ENCODE measurements at regions not wholly inside any gene's neighbourhood (a gene's known extent, or its start where the extent isn't known, plus 50 kb on each side); places are given as distances from the start of the nearest gene placed in this dataset.
"Not testable (repeated sequence)": the region's sequence is repeated elsewhere in the genome, so short reads cannot be mapped to it uniquely, and the experiment has no call there.

- no peak for DNase-seq
Measured at GRCh38 chr15:26017665-26018064, 154.5 kb upstream of the ATP10A start.

- DNase-seq: no peak
Measured at GRCh38 chr15:26015516-26016075, 152.5 kb upstream of the ATP10A start.

DNA sequence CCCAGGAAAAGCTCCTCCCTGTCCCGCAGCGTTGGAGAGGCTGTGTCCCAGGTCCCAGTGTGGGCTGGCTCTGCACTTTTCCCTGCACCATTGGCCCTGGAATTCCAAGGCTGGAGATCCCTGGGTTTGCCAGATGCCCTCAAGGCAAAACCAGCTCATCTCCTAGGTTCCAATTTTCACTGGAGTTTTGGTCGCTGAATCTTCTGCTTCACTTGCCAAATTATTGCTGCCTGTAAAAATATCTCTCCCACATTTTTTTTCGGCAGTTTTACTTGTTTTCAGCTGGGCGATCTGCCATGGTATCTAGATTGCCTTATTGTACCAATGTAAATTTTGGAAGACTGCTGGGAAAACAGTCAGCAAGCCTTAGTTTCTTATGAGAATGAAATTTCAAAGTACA lies 150.9 kb upstream of the ATP10A start:
- DNase-seq: no peak

DNA sequence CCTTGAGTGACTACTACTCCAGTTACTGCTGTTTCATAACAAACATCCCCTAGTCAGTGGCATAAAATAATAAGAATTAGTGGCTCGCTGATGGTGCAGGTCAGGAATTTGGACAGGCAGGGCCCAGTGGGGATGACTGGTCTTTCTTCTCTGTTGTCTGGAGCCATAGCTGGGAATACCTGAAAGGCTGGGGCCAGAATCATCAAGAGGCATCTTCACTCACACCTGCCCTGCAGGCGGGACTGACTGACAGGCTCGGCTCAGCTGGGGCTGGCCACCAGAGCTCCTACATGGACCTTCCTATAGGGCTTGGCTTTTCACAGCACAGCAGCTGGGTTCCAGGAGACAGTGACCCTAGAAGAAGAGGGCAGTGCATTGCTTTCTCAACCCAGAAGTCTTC lies 148.8 kb upstream of the ATP10A start:
- no peak for DNase-seq

DNA sequence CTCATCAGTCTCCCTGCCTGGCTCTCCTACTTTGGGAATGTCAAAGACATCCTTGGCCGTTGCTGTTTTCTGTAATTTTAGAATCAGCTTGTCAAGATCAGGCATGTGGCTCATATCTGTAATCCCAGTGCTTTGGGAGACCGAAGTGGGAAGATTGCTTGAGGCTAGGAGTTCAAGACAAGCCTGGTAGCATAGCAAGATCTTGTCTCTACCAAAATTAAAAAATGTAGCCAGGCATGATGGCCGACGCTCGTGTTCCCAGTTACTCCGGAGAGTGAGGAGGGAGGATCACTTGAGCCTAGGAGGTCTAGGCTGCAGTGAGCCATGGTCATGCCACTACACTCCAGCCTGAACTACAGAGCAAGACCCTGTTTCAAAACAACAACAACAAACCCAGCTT lies 144.0 kb upstream of the ATP10A start:
- no peak for DNase-seq

DNA sequence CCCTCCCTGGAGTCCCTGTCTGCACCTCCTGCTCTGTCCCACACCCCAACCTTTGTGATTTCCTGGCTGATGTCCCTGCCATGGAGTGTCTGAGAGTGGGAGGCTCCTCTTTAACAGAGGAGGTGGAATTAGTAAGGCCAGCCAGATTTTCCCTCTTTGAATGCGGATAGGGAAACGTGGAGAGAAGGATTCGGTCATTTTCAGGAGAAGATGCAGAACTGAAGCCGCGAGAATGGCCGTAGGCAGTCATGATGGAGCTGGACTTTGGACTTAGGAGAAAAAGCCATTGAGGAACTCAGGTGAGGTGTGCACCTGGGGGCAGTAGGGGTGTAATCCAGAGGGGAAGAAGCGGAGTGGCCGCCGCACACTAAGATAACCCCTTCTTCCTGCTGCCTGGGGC lies 138.1 kb upstream of the ATP10A start:
- no peak for DNase-seq

DNA sequence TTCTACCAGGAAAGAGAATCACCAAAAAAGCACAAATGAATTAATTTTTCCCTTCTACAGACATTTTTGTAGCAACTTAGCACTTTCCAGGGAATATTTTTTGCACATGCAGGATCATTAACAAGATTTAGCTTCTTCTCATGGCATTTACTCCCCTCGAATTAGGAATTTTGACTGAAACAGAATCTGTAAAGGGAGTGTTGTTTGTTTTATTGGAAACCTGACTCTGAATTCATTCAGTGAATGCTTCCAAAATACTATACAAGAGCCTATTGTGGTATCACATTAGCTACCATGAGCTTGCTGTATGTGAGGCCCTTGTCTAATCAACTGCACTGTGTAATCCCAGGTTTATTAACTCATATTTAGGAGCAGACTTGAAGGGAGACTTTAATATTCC lies 130.4 kb upstream of the ATP10A start:
- no peak for DNase-seq

DNA sequence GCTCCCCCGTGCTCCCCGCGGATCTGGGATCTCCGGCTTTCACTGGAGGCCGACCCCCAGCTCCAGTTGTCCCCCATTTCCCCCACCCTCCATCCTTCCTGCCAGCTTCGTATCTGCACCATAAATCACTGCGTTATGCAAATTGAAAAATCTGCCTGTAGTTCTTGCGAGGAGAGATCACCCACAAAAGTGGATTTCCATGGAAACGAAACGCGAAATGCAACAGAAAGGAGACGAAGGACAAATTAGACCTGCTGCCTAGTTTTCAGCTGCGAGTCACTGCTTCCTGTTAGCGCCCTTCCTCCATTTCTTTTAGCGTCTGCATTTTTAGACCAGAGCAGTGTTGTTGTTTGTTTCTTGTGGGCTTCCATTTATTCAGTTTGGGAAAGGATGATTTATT lies 127.1 kb upstream of the ATP10A start:
- DNase-seq: no peak

DNA sequence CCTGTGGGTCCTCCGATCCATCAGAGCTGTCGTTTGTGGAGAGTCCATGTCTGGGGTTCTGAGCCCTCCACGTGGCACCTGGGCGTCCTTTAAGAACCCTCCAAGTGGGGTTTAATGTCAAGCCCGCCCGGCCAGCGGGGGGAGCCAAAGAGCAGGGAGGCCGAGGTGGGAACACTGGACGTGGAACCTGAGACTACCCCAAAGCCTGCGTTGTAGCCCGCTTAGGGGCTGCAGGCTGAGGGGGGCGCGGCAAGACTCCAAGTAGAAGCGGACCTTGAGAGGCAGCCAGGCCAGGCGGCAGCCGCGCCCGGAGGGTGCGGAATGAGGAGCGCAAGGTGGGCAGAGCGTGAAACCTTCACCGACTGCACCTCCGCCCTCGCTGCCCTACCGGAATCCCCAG lies 126.2 kb upstream of the ATP10A start:
- peak; percentile 17 to 28 for DNase-seq

DNA sequence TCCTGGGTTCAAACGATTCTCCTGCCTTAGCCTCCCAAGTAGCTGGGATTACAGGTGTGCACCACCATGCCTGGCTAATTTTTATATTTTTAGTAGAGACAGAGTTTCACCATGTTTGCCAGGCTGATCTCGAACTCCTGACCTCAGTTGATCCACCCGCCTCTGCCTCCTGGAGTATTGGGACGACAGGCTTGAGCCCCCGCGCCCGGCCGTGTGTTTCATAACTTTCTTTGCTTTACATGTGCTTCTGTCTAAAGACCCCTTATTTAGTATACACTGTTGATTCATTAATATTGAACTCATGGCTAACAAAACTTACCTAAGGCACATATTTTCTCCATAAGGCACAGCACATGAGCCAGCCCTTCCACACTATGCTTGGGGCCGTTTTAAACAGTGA lies 125.6 kb upstream of the ATP10A start:
- not testable (repeated sequence) for DNase-seq

- DNase-seq: no peak
Measured at GRCh38 chr15:25987638-25988037, 124.5 kb upstream of the ATP10A start.

- DNase-seq: no peak
Measured at GRCh38 chr15:25985165-25985564, 122.0 kb upstream of the ATP10A start.

DNA sequence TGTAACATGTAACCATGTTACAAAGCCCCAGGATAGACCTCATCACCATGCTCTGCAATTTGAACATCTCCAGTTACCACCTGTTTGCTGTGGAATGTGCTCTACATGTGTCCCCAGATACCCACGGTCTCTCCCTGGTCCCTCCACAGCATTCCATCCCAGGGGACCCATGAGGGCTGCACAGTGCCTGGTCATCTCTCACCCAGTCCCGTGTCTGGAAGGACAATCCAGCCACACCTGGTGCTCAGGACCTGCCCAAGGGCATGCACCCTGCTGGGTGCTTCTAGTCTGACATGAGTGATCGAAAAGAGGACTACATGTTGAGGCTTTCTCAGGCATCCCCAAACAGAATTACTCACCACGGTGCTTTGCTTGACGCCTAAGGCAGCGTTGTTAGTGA lies 119.6 kb upstream of the ATP10A start:
- no peak for DNase-seq

DNA sequence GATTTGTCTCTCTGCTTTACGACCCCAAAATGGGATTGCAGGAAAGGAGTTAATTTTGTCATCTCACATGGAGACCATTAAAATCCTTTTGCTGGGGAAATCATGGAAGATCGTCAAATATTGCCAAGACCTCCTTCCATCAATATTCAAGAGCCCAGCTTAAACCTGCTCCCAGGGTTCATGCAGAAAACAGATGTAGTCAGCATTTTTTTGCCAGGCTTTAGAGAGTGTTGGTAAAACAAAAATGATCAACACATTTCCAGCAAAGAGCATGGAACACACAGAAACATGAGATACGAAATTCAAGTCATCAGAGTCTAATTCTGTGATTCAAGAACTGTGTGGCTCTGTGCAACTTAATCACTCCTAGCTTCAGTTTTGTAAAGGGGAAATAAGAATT lies 118.0 kb upstream of the ATP10A start:
- no peak for DNase-seq

DNA sequence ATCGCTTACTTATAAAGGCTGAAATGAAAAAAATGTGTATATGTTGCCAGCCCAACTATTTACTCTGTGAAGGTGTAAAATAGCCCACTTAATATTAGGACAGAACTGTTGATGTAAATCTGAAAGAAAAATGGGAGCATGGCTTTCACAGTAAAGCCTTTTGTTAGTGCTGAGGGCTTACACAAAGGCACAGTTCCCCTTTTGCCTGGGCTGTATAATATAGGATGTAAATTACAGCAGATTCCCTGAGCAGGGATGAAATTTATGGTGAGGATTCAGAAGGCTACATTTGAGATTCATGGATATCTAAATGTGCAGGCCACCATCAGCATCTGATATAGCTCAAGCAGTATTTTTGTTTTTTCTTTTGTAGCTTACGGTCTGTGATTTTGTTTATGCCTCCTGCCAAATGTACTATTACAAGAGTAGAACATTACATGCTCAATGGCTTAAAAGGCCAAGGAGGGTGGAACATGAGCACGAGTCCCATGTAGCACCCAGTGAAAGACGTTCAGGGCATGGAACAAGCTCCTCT lies 109.1 kb upstream of the ATP10A start:
- DNase-seq: no peak

- DNase-seq: no peak
Measured at GRCh38 chr15:25971053-25971452, 107.9 kb upstream of the ATP10A start.

DNA sequence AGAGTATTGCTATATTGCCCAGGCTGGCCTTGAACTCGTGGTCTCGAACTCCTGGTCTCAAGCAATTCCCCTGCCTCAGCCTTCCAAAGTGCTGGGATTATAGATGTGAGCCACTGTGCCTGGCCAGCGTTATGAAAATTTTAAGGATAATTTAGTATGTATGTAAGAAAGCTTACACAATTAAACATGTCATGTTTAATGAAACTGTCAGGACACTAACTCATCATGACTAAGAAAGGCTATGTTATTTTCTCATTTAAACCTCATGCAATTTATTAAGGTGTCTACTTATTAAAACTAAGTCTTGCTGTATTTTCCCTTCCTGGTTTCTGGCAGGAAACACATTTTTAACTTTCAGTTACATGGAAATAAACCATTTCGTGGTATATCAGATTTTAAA lies 106.8 kb upstream of the ATP10A start:
- no peak for DNase-seq

DNA sequence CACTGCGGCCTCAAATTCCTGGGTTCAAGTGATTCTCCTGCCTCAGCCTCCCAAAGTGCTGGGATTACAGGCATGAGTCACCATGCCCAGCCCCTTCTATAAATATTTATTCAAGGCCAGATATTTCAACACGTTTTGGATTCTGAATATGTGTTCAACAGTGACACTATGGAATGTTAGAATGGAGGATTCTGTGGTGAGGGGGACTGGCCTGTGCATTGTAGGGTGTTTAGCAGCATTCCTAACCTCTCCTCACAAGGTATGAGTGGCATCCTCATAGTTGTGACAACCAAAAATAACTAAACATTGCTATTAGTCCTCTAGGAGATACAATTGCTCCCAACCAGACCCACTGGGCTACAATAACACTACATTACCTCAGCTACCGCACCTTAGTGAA lies 104.0 kb upstream of the ATP10A start:
- DNase-seq: no peak

GRCh38 chr15:25965326-25965725 lies 102.2 kb upstream of the ATP10A start:
- no peak for DNase-seq

- DNase-seq: no peak
Measured at GRCh38 chr15:25960273-25960672, 97.1 kb upstream of the ATP10A start.

DNA sequence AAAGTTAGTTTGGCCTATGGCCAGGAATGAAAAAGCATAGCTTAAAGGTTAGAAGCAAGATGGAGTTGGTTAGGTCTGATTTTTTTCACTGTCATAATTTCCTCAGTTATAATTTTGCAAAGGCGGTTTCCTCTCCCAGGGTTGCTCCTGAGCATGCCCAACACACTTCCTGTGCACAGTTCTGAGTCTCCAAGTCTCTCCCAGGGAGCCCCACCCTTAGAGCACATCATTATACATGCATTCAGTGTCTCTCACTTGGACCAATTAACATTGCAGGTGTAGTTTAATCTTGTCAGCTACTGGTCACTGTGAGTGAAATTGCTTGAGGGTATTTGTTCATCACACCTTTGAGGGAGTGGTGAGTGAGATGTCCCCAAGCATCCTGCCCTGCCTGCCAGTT lies 96.0 kb upstream of the ATP10A start:
- DNase-seq: no peak

- no peak for DNase-seq
Measured at GRCh38 chr15:25955628-25956027, 92.5 kb upstream of the ATP10A start.

- DNase-seq: no peak
Measured at GRCh38 chr15:25954398-25954797, 91.3 kb upstream of the ATP10A start.

DNA sequence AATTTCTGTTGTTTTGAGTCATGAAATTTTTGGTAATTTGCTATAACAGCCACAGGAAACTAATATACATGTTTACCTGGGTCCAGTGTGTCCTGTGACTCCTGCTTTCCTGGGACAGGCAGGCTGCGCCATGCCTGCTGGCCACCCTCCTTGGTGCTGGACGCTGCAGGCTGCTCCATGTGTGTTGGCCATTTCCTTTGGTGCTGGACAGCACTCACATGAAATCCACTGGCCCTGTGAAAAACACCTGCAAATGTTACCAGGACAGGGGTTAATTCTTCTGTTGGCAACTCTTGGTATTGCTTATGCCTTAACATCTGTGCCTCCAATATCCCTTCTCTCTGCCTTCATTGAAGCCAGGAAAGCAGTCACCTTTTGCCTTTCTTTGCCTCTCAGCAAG lies 86.9 kb upstream of the ATP10A start:
- no peak for DNase-seq
